Endothelial cell of umbilical vein (primary cell): ENCODE measurements at regions not wholly inside any gene's neighbourhood (a gene's known extent, or its start where the extent isn't known, plus 50 kb on each side); places are given as distances from the start of the nearest gene placed in this dataset.

Experiments used
- BruUV-seq: library from RNA; stranded (reverse); fragments of 400-500 nt; replicated peaks from 2 replicates; lab custom pipeline; 2021; lab: Mats Ljungman, UMichigan
- CTCF ChIA-PET: fragments of 300-600, 350-600 bp; sonication (Branson Sonifier 250); formaldehyde crosslinking; loops from one replicate; lab custom pipeline; 2021; ENCODE audit warnings: antibody characterized with exemption, inconsistent platforms; lab: Charles Lee
- POLR2A ChIA-PET: fragments of 300-600, 350-600 bp; sonication (Branson Sonifier 250); formaldehyde crosslinking; loops from one replicate; lab custom pipeline; 2021; ENCODE audit warnings: antibody characterized with exemption, inconsistent platforms; lab: Charles Lee
- DNase-seq: peaks from one replicate; pipeline ENCODE4 v3.0.0-alpha.2; 2011; ENCODE audit warnings: low read depth, low spot score
- FAIRE-seq: peaks from 2 replicates; lab custom pipeline; 2011; peaks lifted over from hg19 to GRCh38; lab: Jason Lieb, UNC
- H2AFZ ChIP-seq: 2 replicates; pipeline ENCODE4 v1.6.0; 2012; ENCODE audit warnings: low read depth, low read length, control low read depth, inconsistent platforms
- H3K27ac ChIP-seq: 2 replicates; pipeline ENCODE4 v1.5.1; 2011; ENCODE audit warnings: low read depth, mild to moderate bottlenecking, control low read depth, low read length, moderate library complexity; ENCODE audit not compliant: insufficient read depth
- H3K27me3 ChIP-seq, 2 experiments: 2 replicates each; pipeline versions ENCODE4 v1.6.0 to v1.6.1; 2011; ENCODE audit warnings: low read length in 2 of 2, mixed read lengths in 1 of 2; ENCODE audit not compliant: control insufficient read depth in 2 of 2, insufficient read depth in 2 of 2
- H3K36me3 ChIP-seq, 2 experiments: 2 replicates in 1 of 2; 3 replicates in 1 of 2; pipeline ENCODE4 v1.5.1; 2011; ENCODE audit warnings: low read length in 2 of 2, mild to moderate bottlenecking in 1 of 2, moderate library complexity in 1 of 2; ENCODE audit not compliant: control insufficient read depth in 2 of 2, insufficient read depth in 2 of 2; ENCODE audit errors: extremely low read depth in 1 of 2
- H3K4me1 ChIP-seq: 3 replicates; pipeline ENCODE4 v1.5.1; 2011; ENCODE audit warnings: mild to moderate bottlenecking, low read length; ENCODE audit not compliant: control insufficient read depth, insufficient read depth; ENCODE audit errors: extremely low read depth
- H3K4me2 ChIP-seq: 2 replicates; pipeline ENCODE4 v1.6.1; 2011; ENCODE audit warnings: low read length, control low read depth, mixed read lengths; ENCODE audit not compliant: insufficient read depth
- H3K4me3 ChIP-seq, 3 experiments: fragments of 200-600 bp in 1 of 3; sonication (generic), shearing (Covaris generic) in 1 of 3; replicated peaks in 1 of 3; 2 replicates each; pipeline ENCODE4 v1.5.1; 2011 to 2016; ENCODE audit warnings: control low read depth in 3 of 3, low read length in 3 of 3, mild to moderate bottlenecking in 2 of 3, inconsistent platforms in 1 of 3, low read depth in 1 of 3, moderate library complexity in 1 of 3; ENCODE audit not compliant: insufficient read depth in 1 of 3
- H3K79me2 ChIP-seq: 2 replicates; pipeline ENCODE4 v1.6.0; 2012; ENCODE audit warnings: low read length, inconsistent platforms; ENCODE audit not compliant: control insufficient read depth, insufficient read depth
- H3K9ac ChIP-seq: replicated peaks from 2 replicates; pipeline ENCODE3; 2011; ENCODE audit warnings: low read length, control low read depth; ENCODE audit not compliant: insufficient read depth; ENCODE audit errors: extremely low read depth
- H3K9me1 ChIP-seq: replicated peaks from 3 replicates; pipeline ENCODE4 v1.6.0; 2011; ENCODE audit warnings: mild to moderate bottlenecking, low read length; ENCODE audit not compliant: control insufficient read depth, insufficient read depth; ENCODE audit errors: extremely low read depth
- H3K9me3 ChIP-seq: replicated peaks from 2 replicates; pipeline ENCODE4 v1.5.1; 2012; ENCODE audit warnings: low read length, inconsistent platforms; ENCODE audit not compliant: control insufficient read depth, insufficient read depth
- H4K20me1 ChIP-seq: replicated peaks from 2 replicates; pipeline ENCODE3; 2011; ENCODE audit warnings: mild to moderate bottlenecking, low read length; ENCODE audit not compliant: control insufficient read depth, insufficient read depth; ENCODE audit errors: extremely low read depth
- EZH2 ChIP-seq: IDR thresholded peaks from 2 replicates; pipeline ENCODE4 v1.6.1; 2012; ENCODE audit warnings: borderline replicate concordance, low read depth, mild to moderate bottlenecking, moderate library complexity, low read length, inconsistent platforms; ENCODE audit not compliant: severe bottlenecking
- JUN ChIP-seq: IDR thresholded peaks from 2 replicates; pipeline ENCODE4 v1.6.1; 2011; ENCODE audit warnings: borderline replicate concordance, low read depth; ENCODE audit not compliant: insufficient read length, insufficient read depth
- MYC ChIP-seq: IDR thresholded peaks from one replicate; pipeline ENCODE4 v1.6.1; 2011; ENCODE audit warnings: mild to moderate bottlenecking, low read depth, low read length
- POLR2A ChIP-seq: IDR thresholded peaks from 2 replicates; pipeline ENCODE4 v1.6.1; 2012; ENCODE audit warnings: low read depth, mild to moderate bottlenecking, control low read depth, low read length
- POLR2AphosphoS5 ChIP-seq: IDR thresholded peaks from 2 replicates; pipeline ENCODE4 v1.6.1; 2012; ENCODE audit warnings: low read depth, mild to moderate bottlenecking, control low read depth, low read length, moderate library complexity; ENCODE audit not compliant: insufficient read depth
- dilution Hi-C: fragments of 300-500 bp; cut with MboI; formaldehyde crosslinking; loops from one replicate; pipeline ENCODE4 v1.15.0; 2019; ENCODE audit warnings: low sequenced_read_pairs; ENCODE audit not compliant: extremely low pct_ligation_motif_present
- intact Hi-C: fragments of 100-400 bp; cut with micrococcal nuclease; formaldehyde crosslinking; loops from one replicate; pipeline ENCODE4 v1.10.0; 2022
- TF ChIP-seq, protein P1 (sequence below): IDR thresholded peaks from 2 replicates; pipeline ENCODE4 v1.6.1; 2011; ENCODE audit not compliant: insufficient read depth, insufficient read length

DNA sequence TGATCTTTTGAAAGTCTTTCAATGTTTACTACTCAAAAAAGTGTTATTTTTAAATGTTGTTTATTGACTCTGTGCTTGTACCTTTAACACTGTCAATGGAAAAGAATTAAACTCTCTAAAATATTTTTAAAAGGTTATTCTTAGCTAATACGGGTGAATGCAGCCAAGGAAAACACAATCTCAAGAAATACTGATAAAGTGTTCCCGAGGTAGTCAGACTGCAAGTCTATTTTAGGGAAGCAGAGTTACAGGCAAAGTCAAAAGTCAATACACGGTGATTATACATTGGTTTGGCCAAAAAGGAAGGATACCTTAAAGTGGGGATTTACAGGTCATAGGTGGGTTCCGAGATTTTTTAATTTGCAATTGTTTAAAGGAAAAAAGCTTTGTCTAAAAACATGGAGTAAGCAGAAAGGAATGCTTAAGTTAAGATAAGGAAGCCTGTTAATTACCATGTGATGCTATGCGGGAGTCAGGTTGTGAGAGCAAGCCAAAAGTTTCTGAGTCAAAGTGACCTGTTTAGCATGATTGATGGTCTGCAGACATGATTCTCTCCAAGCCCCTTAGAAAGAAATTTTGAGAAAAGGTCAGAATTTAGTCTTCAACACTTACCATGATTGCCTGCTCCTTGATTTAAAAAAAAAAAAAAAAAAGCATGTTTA, 288.4 kb downstream of the KLHL4 start:
- Histone ChIP-seq H3K27ac (no peak overlapping the region), H3K36me3 (no peaks in the 10 kb centered on the region), H3K4me1 (no peaks in the 10 kb centered on the region), H3K4me3 (no peak overlapping the region), H3K27me3 (no peaks in the 10 kb centered on the region), H3K9me1 (no peaks in the 10 kb centered on the region), H2AFZ (no peak overlapping the region), H3K79me2 (no peaks in the 10 kb centered on the region), H3K9me3 (no peaks in the 10 kb centered on the region), H3K4me2 (no peak overlapping the region), H3K9ac (no peak overlapping the region), H4K20me1 (no peaks in the 10 kb centered on the region)
- DNase-seq (peak; percentile 46), FAIRE-seq (peak; percentile 60)
- BruUV-seq = no TSS peak
- intact Hi-C loops = loop anchor here (1.0 kb wide), 1 partner anchor 468 kb away; no protein-coding TSS in a partner anchor
- TF ChIP-seq POLR2A = no peak
- TF ChIP-seq POLR2AphosphoS5 = no peak
- no peak for TF ChIP-seq MYC
- peak; percentile 59 for TF ChIP-seq JUN
- TF ChIP-seq, protein P1, sequence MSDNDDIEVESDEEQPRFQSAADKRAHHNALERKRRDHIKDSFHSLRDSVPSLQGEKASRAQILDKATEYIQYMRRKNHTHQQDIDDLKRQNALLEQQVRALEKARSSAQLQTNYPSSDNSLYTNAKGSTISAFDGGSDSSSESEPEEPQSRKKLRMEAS = no peak
- no peak for TF ChIP-seq EZH2
- dilution Hi-C loops = no loop called here
- POLR2A ChIA-PET = no interaction called here
- CTCF ChIA-PET = no interaction called here

DNA sequence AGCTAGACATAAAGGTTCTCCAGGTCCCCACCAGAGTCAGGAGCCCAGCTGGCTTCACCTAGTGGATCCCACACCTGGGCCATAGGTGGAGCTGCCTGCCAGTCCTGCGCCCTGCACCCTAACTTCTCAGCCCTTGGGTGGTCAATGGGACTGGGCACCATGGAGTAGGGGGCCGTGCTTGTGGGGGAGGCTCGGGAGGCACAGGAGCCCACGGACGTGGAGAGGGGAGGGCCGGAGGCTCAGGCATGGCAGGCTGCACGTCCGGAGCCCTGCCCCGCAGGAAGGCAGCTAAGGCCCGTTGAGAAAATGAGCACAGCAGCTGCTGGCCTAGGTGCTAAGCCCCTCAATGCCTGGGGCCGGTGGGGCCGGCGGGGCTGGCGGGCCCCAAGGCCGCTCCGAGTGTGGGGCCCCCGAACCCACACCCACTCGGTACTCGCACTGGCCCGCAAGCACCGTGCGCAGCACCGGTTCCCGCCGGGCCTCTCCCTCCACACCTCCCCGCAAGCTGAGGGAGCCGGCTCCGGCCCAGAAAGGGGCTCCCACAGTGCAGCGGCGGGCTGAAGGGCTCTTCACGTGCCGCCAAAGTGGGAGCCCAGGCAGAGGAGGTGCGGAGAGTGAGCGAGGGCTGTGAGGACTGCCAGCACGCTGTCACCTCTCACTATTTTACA, 291.1 kb downstream of the KLHL4 start:
- POLR2A ChIA-PET = no interaction called here

More for the DNA sequence above, 291.1 kb downstream of the KLHL4 start:
- no peaks in the 10 kb centered on the region for H3K36me3 ChIP-seq
- no peaks in the 10 kb centered on the region for H3K79me2 ChIP-seq
- H3K9me3 ChIP-seq = no peaks in the 10 kb centered on the region
- BruUV-seq = no TSS peak
- FAIRE-seq (no peak), DNase-seq (no peak)
- H3K9me1 ChIP-seq = no peaks in the 10 kb centered on the region
- no peak overlapping the region for H3K27ac ChIP-seq
- no peaks in the 10 kb centered on the region for H3K4me1 ChIP-seq
- dilution Hi-C loops = no loop called here
- no peaks in the 10 kb centered on the region for H3K27me3 ChIP-seq
- no peak overlapping the region for H3K9ac ChIP-seq
- no peak overlapping the region for H2AFZ ChIP-seq
- TF ChIP-seq POLR2AphosphoS5 = no peak
- CTCF ChIA-PET = no interaction called here
- H3K4me2 ChIP-seq = no peak overlapping the region
- H4K20me1 ChIP-seq = no peaks in the 10 kb centered on the region
- intact Hi-C loops = no loop called here
- H3K4me3 ChIP-seq = no peak overlapping the region
